IgD-negative memory B cell (primary cell): ENCODE measurements at regions not wholly inside any gene's neighbourhood (a gene's known extent, or its start where the extent isn't known, plus 50 kb on each side); places are given as distances from the start of the nearest gene placed in this dataset.
"Not testable (repeated sequence)": the region's sequence is repeated elsewhere in the genome, so short reads cannot be mapped to it uniquely, and the experiment has no call there.

ENCODE experiments used
- H3K27ac Mint-ChIP-seq, 3 donors: one replicate each; pipeline ENCODE4 v1.8.0; 2020 to 2022; ENCODE audit warnings: mild to moderate bottlenecking in 3 of 3, mixed read lengths in 3 of 3, moderate library complexity in 1 of 3
- H3K27me3 Mint-ChIP-seq: one replicate; pipeline ENCODE4 v1.8.0; 2021; ENCODE audit warnings: mixed read lengths
- H3K36me3 Mint-ChIP-seq: one replicate; pipeline ENCODE4 v1.8.0; 2020; ENCODE audit warnings: mild to moderate bottlenecking, mixed read lengths
- H3K4me1 Mint-ChIP-seq, 3 donors: one replicate each; pipeline ENCODE4 v1.8.0; 2020 to 2022; ENCODE audit warnings: mixed read lengths in 3 of 3, mild to moderate bottlenecking in 1 of 3
- H3K4me3 Mint-ChIP-seq, 4 donors: one replicate each; pipeline ENCODE4 v1.8.0; 2020 to 2022; ENCODE audit warnings: mild to moderate bottlenecking in 4 of 4, mixed read lengths in 4 of 4, moderate library complexity in 3 of 4
- H3K9me3 Mint-ChIP-seq, 3 donors: one replicate each; pipeline ENCODE4 v1.8.0; 2020 to 2021; ENCODE audit warnings: mixed read lengths in 3 of 3, mild to moderate bottlenecking in 1 of 3

DNA sequence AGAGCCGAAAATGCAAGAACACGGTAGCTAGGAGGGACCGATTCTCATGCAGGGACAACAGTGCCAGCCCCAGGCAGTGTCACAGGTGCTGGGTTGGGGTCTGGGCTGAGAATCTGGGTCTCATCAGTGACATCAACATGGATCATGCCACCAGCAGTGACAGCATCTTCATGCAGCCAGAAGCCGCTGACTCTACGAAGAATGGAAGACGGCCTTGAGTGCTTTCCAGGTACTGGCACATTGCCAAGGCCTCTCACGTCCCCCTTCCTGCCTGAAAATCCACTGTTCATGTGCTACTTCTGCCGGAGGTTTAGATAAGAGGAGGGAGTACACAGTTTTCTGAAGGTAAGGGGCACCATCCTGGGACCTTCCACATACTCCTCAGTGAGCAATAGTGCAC lies 141.1 kb upstream of the FOXQ1 start:
- no peaks in the 10 kb centered on the region for H3K36me3 Mint-ChIP-seq
- H3K9me3 Mint-ChIP-seq, result peaks cover 0 to 13% (median 0%) of the 10 kb centered on the region in 3 donors
- peaks cover 3% of the 10 kb centered on the region for H3K27me3 Mint-ChIP-seq
- no peak overlapping the region for H3K4me3 Mint-ChIP-seq
- H3K4me1 Mint-ChIP-seq, result no peaks in the 10 kb centered on the region
- no peak overlapping the region for H3K27ac Mint-ChIP-seq

DNA sequence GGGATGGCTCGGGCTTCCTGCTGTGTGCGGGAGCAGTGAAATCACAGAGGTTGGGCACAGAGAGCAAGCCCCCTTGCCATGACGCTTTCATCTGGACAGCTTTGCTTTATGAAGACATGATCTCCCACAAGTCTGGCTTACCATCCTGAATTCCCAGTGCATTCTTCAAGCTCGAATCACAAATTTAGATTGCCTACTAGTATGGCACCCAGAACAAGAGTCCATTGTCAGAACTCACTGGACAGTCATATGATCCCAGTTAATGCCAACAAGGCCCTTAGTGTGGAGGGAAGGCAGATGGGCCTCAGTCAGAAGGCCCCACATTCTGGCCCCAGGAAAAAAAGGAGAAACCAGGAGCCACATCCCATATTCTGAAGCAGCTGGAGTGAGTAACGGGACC lies 147.3 kb upstream of the FOXQ1 start:
- H3K36me3 Mint-ChIP-seq, result no peaks in the 10 kb centered on the region
- H3K27ac Mint-ChIP-seq, result no peak overlapping the region
- H3K4me1 Mint-ChIP-seq, result peaks cover 0 to 4% (median 0%) of the 10 kb centered on the region in 3 donors
- peak overlapping the region in 1 of 4 donors; percentile 39 for H3K4me3 Mint-ChIP-seq
- peaks cover 0 to 2% (median 0%) of the 10 kb centered on the region in 3 donors for H3K9me3 Mint-ChIP-seq
- H3K27me3 Mint-ChIP-seq, result peaks cover 5% of the 10 kb centered on the region

DNA sequence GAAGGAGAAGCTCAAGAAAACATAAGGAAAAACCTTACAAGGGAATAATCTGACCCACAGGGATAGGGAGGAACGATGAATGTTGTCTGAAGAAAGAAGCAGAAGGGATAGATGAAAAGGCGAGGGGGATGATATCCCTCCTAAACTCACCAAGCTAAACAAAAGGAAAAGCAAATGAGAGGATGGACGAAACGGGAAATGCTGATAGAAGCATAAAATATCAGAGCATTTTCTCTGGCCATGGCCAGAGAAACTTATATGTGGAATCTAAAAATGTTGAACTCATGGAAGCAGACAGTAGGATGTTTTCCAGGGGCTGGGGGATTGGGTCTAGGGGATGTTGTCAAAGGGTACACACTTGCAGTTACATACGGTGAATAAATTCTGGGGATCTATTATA lies 148.4 kb upstream of the FOXQ1 start:
- Mint-ChIP-seq H3K36me3 (no peaks in the 10 kb centered on the region), H3K4me1 (peaks cover 0 to 4% (median 0%) of the 10 kb centered on the region in 3 donors), H3K27me3 (peaks cover 5% of the 10 kb centered on the region), H3K9me3 (peaks cover 0 to 3% (median 2%) of the 10 kb centered on the region in 3 donors), H3K4me3 (no peak overlapping the region), H3K27ac (no peak overlapping the region)

DNA sequence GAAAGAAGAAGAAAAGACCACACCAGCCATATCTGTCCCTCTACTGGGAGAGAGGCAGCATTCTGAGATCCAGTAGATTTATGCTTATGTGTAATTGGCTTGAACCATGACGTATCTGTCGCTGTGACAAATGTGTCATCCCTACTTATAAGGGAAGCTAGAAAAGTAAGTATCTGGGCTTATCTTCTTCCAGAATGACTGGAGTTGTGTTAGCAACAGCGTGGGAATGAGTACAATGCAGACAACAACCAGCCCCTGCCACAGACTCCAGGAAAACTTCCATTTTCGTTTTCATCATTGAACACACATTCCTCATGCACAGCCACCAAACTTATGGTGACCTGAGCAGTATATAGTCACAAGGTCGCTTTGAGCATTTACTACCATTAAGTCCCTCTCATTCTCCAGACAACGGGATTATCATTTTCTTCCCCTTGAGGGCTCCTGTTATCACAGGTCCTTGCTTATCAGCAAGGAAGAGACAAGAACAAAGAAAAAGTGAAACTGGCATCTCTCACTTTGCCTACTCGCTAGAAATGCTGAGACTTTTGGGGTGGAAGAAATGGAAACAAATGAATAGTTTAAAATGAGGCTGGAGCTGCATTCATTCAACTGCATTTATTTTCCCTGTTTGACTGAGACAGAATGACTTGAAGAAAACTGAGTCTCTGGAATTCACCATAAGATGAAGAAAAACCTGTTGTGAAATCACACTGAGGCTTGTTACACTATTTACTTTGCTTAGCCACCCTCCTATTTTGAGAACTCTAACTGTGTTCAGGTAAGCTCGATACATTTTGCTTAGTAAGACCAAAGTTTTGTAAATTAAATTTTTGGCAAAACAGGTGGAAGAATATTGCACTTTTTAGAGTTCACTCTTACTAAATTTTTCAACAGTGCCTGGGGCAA lies 149.3 kb upstream of the FOXQ1 start:
- H3K27ac Mint-ChIP-seq, result no peak overlapping the region
- peak overlapping the region in 1 of 4 donors; percentile 57 for H3K4me3 Mint-ChIP-seq
- H3K36me3 Mint-ChIP-seq, result no peaks in the 10 kb centered on the region
- H3K9me3 Mint-ChIP-seq, result peaks cover 1 to 7% (median 6%) of the 10 kb centered on the region in 3 donors
- peaks cover 0 to 4% (median 0%) of the 10 kb centered on the region in 3 donors for H3K4me1 Mint-ChIP-seq
- H3K27me3 Mint-ChIP-seq, result peaks cover 5% of the 10 kb centered on the region

DNA sequence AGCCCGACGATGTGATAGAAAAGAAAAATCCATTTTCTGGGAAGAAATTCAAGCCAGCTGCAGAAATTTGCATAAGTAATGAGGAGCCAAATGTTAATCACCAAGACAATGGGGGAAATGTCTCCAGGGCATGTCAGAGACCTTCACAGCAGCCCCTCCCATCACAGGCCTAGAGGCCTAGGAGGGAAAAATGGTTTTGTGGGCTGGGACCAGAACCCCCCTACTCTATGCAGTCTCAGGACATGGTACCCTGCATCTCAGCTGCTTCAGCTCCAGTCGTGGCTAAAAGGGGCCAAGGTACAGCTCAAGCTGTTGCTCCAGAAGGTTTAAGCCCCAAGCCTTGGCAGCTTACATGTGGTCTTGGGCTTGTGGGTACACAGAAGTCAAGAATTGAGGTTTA lies 155.5 kb upstream of the FOXQ1 start:
- H3K27me3 Mint-ChIP-seq, H3K4me1 Mint-ChIP-seq, H3K4me3 Mint-ChIP-seq, H3K36me3 Mint-ChIP-seq: not testable (repeated sequence)
- H3K27ac Mint-ChIP-seq, result peak overlapping the region in 1 of 3 donors; percentile 41
- H3K9me3 Mint-ChIP-seq, result peaks cover 2 to 11% (median 6%) of the 10 kb centered on the region in 3 donors

DNA sequence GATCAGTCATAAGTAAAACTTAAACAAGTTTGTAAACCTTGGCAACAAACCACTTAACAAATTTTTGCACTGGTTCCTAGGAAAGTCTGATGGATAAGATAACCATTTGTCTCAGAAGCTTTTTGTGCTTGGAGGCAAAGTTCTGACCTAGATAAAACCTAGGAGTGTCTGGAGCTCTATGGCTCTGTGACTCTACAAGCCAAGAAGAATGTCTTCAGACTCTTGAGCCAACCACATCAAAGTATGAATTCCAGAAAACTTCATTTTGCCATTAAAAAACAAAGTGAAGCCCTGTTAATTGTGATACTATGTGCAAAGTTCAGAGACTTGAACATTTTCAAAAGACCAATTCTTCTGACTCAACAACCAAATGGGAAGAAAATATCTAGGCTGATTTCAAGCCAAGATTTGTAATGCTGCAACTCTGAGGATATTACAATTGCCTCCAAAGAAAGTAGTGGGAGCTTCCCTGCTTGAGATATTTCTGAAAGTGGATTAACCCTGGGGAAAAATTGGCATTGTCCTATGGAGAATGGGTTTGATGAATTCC lies 158.1 kb upstream of the FOXQ1 start:
- H3K9me3 Mint-ChIP-seq, result peaks cover 2 to 11% (median 5%) of the 10 kb centered on the region in 3 donors
- H3K27ac Mint-ChIP-seq, result no peak overlapping the region
- H3K27me3 Mint-ChIP-seq, result peaks cover 4% of the 10 kb centered on the region
- no peaks in the 10 kb centered on the region for H3K4me1 Mint-ChIP-seq
- peaks cover 2% of the 10 kb centered on the region for H3K36me3 Mint-ChIP-seq
- H3K4me3 Mint-ChIP-seq, result no peak overlapping the region

DNA sequence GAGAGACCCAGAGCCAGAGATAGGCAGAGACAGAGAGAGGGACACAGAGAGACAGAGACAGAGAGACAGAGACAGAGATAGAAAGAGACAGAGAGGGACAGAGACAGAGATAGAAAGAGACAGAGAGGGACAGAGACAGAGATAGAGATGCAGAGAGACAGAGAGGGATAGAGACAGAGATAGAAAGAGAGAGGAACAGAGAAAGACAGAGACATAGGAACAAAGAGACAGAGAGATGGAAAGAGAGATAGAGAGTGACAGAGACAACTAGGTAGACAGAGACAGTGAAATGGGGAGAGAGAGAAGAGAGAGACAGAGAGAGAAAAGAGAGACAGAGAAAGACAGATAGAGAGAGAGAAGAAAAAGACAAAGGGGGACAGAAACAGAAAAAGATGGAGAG lies 165.4 kb upstream of the FOXQ1 start:
- Mint-ChIP-seq H3K27ac (no peak overlapping the region), H3K9me3 (no peaks in the 10 kb centered on the region), H3K36me3 (no peaks in the 10 kb centered on the region), H3K27me3 (peaks cover 11% of the 10 kb centered on the region), H3K4me3 (no peak overlapping the region), H3K4me1 (no peaks in the 10 kb centered on the region)

DNA sequence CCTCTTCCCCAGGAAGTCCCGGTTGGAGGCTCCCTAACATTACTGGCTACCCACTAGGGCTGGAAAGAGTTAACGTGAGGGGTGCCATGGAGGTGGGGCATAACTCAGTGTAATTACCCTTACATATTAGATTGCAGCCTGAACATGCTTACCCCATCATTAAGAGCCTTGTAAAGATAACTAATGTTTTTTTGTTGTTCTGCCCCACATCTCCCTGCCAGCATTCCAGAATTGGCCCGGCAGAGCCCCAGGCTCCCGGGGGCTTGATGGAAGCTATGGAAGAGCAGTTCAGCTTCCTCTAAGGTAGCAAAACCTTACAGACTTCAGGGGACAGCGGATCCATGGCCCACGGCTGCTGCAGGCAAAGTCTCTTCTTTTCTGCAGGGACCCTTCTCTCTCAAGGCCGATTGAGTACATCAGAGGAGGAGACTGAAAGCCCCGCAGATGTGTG lies 166.1 kb upstream of the FOXQ1 start:
- H3K9me3 Mint-ChIP-seq, result no peaks in the 10 kb centered on the region
- peaks cover 10% of the 10 kb centered on the region for H3K27me3 Mint-ChIP-seq
- H3K4me3 Mint-ChIP-seq, result no peak overlapping the region
- H3K4me1 Mint-ChIP-seq, result no peaks in the 10 kb centered on the region
- H3K27ac Mint-ChIP-seq, result no peak overlapping the region
- H3K36me3 Mint-ChIP-seq, result no peaks in the 10 kb centered on the region

DNA sequence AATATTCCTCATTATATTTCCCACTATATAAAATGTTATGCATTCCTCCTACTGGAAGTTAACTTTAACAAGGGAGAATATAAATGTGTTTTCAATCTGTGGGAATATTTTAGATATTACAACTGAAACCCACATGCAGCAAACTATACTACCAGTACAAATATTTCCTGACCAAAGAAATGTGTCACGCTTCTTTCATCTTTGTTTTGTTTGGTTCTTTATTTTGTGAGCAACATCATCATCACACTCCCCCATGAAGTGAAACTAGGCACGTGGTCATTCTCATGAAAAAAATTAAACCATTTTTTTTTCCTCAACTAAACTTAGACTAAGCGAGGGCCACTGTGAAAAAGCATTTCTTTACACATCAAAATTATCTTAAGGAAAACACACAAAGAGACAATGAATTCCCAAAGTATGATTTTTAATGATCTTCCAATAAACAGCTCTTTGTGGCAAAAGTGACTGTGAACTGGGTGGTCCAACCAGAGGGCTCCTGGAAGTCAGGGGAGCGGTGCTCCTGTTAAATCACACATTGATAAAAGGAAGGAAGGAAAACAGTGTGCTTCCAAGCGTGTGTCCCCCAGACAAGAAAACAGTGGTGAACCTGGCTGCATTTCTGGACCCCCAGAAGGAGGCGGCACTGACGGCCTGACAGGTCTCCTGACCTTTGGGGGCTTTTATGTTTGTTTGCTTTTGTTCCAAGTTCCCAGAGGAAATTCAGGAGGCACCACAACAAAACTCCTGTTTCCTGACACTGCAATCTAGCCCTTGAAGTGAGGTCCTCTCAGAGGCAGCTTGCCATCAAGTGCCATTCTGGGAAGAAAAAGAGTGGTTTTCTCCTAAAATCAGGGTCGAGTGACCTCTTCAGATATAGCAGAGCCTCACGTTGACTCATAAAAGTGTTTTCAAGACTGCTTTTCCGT lies 166.8 kb upstream of the FOXQ1 start:
- Mint-ChIP-seq H3K4me1 (no peaks in the 10 kb centered on the region), H3K9me3 (peaks cover 0 to 2% (median 0%) of the 10 kb centered on the region in 3 donors), H3K27ac (no peak overlapping the region), H3K4me3 (no peak overlapping the region), H3K27me3 (peaks cover 10% of the 10 kb centered on the region), H3K36me3 (no peaks in the 10 kb centered on the region)

DNA sequence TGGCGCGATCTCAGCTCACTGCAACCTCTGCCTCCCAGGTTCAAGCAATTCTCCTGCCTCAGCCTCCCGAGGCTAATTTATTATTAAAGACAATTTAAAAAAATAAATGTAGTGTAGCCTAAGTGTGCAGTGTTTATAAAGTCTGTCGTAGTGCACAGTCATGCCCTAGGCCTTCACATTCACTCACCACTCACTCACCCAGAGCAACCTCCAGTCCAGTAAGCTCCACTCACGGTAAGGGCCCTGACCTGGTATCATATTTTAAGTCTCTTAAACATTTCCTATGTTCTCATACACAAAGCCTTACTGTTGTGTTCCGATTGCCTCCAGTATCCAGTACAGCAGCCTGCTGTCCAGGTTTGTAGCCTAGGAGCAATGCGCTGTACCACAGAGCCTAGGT lies 168.2 kb upstream of the FOXQ1 start:
- peaks cover 5 to 10% (median 9%) of the 10 kb centered on the region in 3 donors for H3K9me3 Mint-ChIP-seq
- peaks cover 10% of the 10 kb centered on the region for H3K27me3 Mint-ChIP-seq
- H3K4me3 Mint-ChIP-seq, result no peak overlapping the region
- H3K27ac Mint-ChIP-seq, result no peak overlapping the region
- H3K36me3 Mint-ChIP-seq, result no peaks in the 10 kb centered on the region
- H3K4me1 Mint-ChIP-seq, result no peaks in the 10 kb centered on the region

DNA sequence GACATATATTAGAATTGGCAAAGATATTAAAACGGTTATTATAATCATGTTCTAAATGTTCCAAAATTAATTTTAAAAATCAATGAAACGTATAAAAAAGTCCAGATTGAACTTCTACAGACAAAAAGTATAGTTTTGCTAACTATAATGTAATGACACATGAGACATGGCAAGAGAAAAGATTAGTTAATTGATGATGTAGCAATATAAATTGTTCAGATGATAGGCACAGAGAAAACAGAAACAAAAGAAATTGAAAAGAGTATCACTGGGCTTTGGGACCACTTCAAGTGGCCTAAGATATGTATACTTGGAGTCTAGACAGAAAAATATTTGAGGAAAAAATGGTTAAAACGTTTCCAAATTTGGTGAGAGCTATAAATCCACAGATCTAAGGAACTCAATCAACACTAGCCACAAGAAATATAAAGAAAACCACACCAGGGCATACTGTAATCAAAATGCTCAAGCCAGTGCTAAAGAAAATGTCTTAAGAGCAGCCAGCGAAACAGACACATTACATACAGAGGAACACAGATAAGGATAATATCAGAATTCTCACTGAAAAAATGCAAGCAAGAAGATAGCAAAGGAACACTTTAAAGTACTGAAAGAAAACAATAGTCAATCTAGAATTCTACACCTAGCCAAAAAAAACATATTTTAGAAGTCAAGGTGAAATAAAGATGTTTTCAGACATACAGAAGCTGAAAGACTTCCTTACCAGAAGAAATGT lies 172.6 kb upstream of the FOXQ1 start:
- Mint-ChIP-seq H3K4me3 (no peak overlapping the region), H3K27ac (no peak overlapping the region), H3K4me1 (no peaks in the 10 kb centered on the region), H3K36me3 (no peaks in the 10 kb centered on the region), H3K27me3 (peaks cover 3% of the 10 kb centered on the region), H3K9me3 (peaks cover 6 to 14% (median 9%) of the 10 kb centered on the region in 3 donors)

DNA sequence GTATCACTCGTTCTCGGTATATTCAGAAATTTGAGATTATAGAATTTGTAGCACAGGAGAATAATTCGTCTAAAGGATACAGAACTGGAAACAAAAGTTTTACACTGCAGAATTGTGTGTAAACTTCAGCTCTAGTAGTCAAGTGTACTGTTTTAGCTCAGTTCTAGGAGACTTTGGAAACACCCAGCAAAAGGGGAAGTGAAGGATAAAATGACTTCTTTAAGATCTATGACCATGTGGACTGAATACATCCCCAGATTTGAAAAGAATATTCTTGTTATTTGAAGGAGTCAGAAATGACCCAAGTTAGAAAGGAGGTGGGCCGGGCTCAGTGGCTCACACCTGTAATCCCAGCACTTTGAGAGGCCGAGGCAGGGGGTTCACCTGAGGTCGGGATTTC lies 174.0 kb upstream of the FOXQ1 start:
- no peaks in the 10 kb centered on the region for H3K36me3 Mint-ChIP-seq
- no peak overlapping the region for H3K27ac Mint-ChIP-seq

DNA sequence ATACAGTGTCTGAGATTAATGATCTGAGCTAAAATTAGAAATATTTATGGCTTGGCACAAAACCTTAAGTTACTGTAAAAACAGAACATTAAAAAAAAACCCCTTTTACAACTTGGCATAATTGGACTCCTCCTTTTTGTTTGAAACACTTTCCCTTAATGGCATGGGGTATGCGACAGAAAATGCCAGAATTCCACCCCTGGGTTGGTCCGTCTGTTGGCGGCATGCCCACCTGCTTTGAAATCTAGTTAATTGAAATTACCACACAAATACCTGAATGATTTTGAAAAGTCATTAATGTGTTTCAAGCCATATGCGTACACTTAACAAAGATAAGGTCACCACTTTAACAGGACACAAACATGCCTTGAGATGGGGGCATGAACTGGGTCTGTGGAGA lies 175.1 kb upstream of the FOXQ1 start:
- Mint-ChIP-seq H3K27ac (no peak overlapping the region), H3K36me3 (no peaks in the 10 kb centered on the region), H3K4me1 (no peaks in the 10 kb centered on the region), H3K4me3 (no peak overlapping the region), H3K9me3 (peaks cover 6 to 14% (median 9%) of the 10 kb centered on the region in 3 donors), H3K27me3 (peaks cover 3% of the 10 kb centered on the region)

More for the DNA sequence above, 174.0 kb upstream of the FOXQ1 start:
- no peaks in the 10 kb centered on the region for H3K4me1 Mint-ChIP-seq
- H3K27me3 Mint-ChIP-seq, result peaks cover 3% of the 10 kb centered on the region
- H3K9me3 Mint-ChIP-seq, result peaks cover 6 to 14% (median 9%) of the 10 kb centered on the region in 3 donors
- H3K4me3 Mint-ChIP-seq, result no peak overlapping the region

DNA sequence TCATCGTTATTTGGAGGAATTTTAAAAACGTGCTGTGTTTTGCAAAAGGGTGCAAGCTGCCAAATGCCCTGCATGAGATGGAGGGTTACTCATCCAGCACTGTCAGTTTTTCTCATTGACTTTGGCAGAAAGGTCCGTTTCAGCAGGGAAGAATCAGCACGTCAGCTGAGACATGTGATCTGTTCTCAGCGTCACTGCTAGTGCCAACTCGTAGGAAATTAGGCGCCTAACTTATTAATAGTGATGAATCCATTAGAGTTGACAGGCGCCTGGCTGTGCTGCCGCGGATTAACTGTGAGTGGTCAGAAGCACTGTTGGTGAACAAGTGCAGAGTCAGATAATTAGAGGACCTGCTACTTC lies 175.5 kb upstream of the FOXQ1 start:
- H3K27ac Mint-ChIP-seq, result no peak overlapping the region
- peaks cover 6 to 14% (median 9%) of the 10 kb centered on the region in 3 donors for H3K9me3 Mint-ChIP-seq
- H3K4me1 Mint-ChIP-seq, result no peaks in the 10 kb centered on the region
- H3K4me3 Mint-ChIP-seq, result no peak overlapping the region
- no peaks in the 10 kb centered on the region for H3K36me3 Mint-ChIP-seq
- peaks cover 3% of the 10 kb centered on the region for H3K27me3 Mint-ChIP-seq
